Kidney (tissue), 13 donors: ENCODE measurements at regions not wholly inside any gene's neighbourhood (a gene's known extent, or its start where the extent isn't known, plus 50 kb on each side); places are given as distances from the start of the nearest gene placed in this dataset.

ENCODE experiments used
- DNase-seq, 5 donors: peaks; one replicate each; pipeline ENCODE4 v3.0.0-alpha.2; 2013 to 2020
- FAIRE-seq: peaks from 2 replicates; lab custom pipeline; 2012; peaks lifted over from hg19 to GRCh38; lab: Jason Lieb, UNC
- H3K27ac ChIP-seq, 2 donors: one replicate each; pipeline ENCODE4 v1.7.0; 2013; ENCODE audit warnings: low read depth in 2 of 2, low read length in 2 of 2, inconsistent platforms in 1 of 2
- H3K27me3 ChIP-seq: one replicate; pipeline ENCODE4 v1.7.1; 2013; ENCODE audit warnings: low read length, inconsistent platforms; ENCODE audit not compliant: control insufficient read depth, insufficient read depth
- H3K36me3 ChIP-seq, 3 donors: one replicate each; pipeline versions ENCODE4 v1.7.0 to v1.7.1; 2013; ENCODE audit warnings: low read length in 3 of 3, control low read depth in 1 of 3, inconsistent platforms in 1 of 3; ENCODE audit not compliant: insufficient read depth in 3 of 3, control insufficient read depth in 2 of 3
- H3K4me1 ChIP-seq, 3 donors: one replicate each; pipeline versions ENCODE4 v1.7.0 to v1.7.1; 2013; ENCODE audit warnings: low read length in 3 of 3, inconsistent platforms in 1 of 3, low read depth in 1 of 3; ENCODE audit not compliant: control insufficient read depth in 2 of 3, insufficient read depth in 2 of 3
- H3K4me3 ChIP-seq, 3 donors: one replicate each; pipeline versions ENCODE4 v1.7.0 to v1.8.1; 2013; ENCODE audit warnings: low read length in 3 of 3, control low read depth in 1 of 3, inconsistent platforms in 1 of 3
- H3K9ac ChIP-seq, 3 donors: one replicate each; pipeline versions ENCODE4 v1.7.0 to v1.7.1; 2013; ENCODE audit warnings: low read length in 3 of 3, control low read depth in 1 of 3, inconsistent platforms in 1 of 3
- H3K9me3 ChIP-seq, 3 donors: one replicate each; pipeline versions ENCODE4 v1.7.0 to v1.7.1; 2013; ENCODE audit warnings: low read length in 3 of 3, control low read depth in 1 of 3, inconsistent platforms in 1 of 3; ENCODE audit not compliant: control insufficient read depth in 2 of 3, insufficient read depth in 1 of 3
- intact Hi-C: fragments of 100-400 bp; cut with DNase I; formaldehyde crosslinking; loops from one replicate; pipeline ENCODE4 v1.11.1; 2022
- TF ChIP-seq, protein P1 (sequence below): IDR thresholded peaks from 3 replicates; pipeline ENCODE4 v1.5.1; 2012; ENCODE audit warnings: mild to moderate bottlenecking, moderate library complexity, borderline replicate concordance; ENCODE audit not compliant: insufficient read depth; ENCODE audit errors: extremely low read depth
- donor health status: control.
- donor health status: control.
- donor health status: control.
- donor health status: control.
- donor health status: control.
- donor health status: DM: yes; HTN: yes; CAD: no.
- donor health status: Normal renal cell carcinoma (clear cell type).

DNA sequence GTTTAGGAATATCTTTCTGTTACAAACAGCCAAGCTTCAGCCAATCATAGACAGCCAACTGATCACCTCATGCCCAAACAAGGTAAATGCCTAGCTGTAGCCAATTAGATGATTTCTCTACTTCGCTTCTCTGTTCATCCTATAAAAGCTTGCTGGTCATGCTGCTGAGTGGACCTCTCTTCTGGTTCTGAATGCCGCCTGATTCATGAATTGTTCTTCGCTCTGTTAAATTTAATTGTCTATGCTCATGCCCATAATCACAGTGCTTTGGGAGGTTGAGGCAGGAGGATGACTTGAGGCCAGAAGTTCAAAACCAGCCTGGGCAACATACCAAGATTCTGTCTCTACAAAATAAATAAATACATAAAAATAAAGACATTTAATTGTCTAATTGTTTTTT lies 698.1 kb upstream of the NRP1 start:
- Histone ChIP-seq H3K27ac (no peak overlapping the region), H3K4me3 (no peak overlapping the region), H3K4me1 (no peaks in the 10 kb centered on the region), H3K9me3 (no peaks in the 10 kb centered on the region), H3K27me3 (no peaks in the 10 kb centered on the region), H3K36me3 (no peaks in the 10 kb centered on the region), H3K9ac (no peak overlapping the region)
- FAIRE-seq (no peak), DNase-seq (no peak)
- TF ChIP-seq, protein P1, sequence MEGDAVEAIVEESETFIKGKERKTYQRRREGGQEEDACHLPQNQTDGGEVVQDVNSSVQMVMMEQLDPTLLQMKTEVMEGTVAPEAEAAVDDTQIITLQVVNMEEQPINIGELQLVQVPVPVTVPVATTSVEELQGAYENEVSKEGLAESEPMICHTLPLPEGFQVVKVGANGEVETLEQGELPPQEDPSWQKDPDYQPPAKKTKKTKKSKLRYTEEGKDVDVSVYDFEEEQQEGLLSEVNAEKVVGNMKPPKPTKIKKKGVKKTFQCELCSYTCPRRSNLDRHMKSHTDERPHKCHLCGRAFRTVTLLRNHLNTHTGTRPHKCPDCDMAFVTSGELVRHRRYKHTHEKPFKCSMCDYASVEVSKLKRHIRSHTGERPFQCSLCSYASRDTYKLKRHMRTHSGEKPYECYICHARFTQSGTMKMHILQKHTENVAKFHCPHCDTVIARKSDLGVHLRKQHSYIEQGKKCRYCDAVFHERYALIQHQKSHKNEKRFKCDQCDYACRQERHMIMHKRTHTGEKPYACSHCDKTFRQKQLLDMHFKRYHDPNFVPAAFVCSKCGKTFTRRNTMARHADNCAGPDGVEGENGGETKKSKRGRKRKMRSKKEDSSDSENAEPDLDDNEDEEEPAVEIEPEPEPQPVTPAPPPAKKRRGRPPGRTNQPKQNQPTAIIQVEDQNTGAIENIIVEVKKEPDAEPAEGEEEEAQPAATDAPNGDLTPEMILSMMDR: no peak
- intact Hi-C loops: no loop called here

DNA sequence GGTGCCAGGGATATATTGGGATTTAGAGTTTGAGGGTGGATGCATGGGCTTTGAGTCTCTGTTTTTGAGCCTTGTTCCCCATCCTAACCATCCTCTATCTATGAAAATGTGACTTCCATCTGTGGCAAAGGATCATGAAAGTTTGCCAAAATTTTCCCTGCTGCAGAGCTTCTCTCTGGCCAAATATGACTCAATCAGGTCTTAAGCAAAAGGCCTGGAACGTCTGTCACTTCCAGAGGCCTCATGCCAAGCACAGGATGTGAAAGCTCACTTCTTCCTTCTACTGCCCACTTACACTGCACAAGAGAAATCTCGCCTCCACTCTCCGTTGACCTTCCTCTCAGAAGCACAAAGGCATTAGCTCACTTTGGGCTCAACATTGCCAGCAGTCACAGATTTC lies 696.9 kb upstream of the NRP1 start:
- H3K27me3 ChIP-seq: no peaks in the 10 kb centered on the region
- no peak for FAIRE-seq
- no peaks in the 10 kb centered on the region for H3K36me3 ChIP-seq
- TF ChIP-seq, protein P1: no peak
- intact Hi-C loops: no loop called here
- no peak for DNase-seq
- H3K4me1 ChIP-seq: no peaks in the 10 kb centered on the region
- H3K9ac ChIP-seq: no peak overlapping the region
- no peaks in the 10 kb centered on the region for H3K9me3 ChIP-seq
- H3K4me3 ChIP-seq: no peak overlapping the region
- no peak overlapping the region for H3K27ac ChIP-seq

DNA sequence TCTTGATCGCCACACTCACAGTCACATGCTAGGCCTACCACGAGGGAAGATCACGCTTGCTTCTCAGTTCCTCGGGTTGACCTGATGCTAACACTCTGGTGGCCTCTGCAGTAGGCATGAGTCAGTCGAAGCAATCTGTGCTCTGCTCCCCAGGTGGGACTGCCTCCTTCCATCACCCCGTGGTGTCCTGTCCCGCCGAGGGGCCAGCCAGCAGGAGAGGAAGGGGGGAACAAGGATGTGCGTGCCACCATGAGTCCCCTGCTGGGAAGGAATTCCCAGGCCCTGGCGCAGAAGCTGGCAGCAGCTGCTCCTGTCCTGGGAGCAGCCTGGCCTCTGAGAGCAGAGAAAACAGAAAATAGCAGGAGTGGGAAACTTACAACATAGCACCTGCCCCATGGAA lies 695.0 kb upstream of the NRP1 start:
- Histone ChIP-seq H3K36me3 (no peaks in the 10 kb centered on the region), H3K9ac (no peak overlapping the region), H3K4me1 (no peaks in the 10 kb centered on the region), H3K27me3 (no peaks in the 10 kb centered on the region), H3K27ac (no peak overlapping the region), H3K4me3 (no peak overlapping the region), H3K9me3 (peaks cover 0 to 3% (median 0%) of the 10 kb centered on the region in 3 donors)
- intact Hi-C loops: no loop called here
- no peak for FAIRE-seq
- no peak for DNase-seq
- TF ChIP-seq, protein P1: no peak

DNA sequence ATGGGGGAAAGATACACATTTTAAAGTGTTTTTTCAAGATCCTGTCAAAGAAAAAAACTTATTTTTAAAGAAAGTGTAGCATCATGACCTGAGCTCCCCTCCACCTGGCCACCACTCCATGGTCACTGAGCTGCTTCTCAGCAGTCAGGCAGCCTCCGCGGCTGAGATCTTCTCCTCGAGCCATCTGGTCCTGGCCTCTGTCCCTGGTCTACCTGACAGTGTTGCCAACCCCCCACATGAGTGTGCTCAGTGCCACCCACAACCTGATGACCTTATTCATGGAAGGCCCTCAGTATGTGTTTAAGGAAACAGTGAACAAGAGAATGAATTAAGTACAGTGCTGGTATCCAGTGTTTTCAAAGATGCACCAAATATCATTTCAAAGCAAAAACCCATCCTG lies 694.5 kb upstream of the NRP1 start:
- no peak overlapping the region for H3K9ac ChIP-seq
- TF ChIP-seq, protein P1: no peak
- H3K9me3 ChIP-seq: peaks cover 0 to 3% (median 0%) of the 10 kb centered on the region in 3 donors
- H3K27ac ChIP-seq: no peak overlapping the region
- FAIRE-seq (no peak), DNase-seq (no peak)
- intact Hi-C loops: no loop called here
- no peaks in the 10 kb centered on the region for H3K27me3 ChIP-seq
- H3K4me1 ChIP-seq: no peaks in the 10 kb centered on the region
- no peak overlapping the region for H3K4me3 ChIP-seq
- no peaks in the 10 kb centered on the region for H3K36me3 ChIP-seq
